Stimulated activated CD8-positive, alpha-beta memory T cell treated with anti-CD3 and anti-CD28 coated beads, Interleukin-12 subunit alpha, Interleukin-12 subunit beta, amount 100 ng/mL, for 24 hours (primary cell): ENCODE measurements at regions not wholly inside any gene's neighbourhood (a gene's known extent, or its start where the extent isn't known, plus 50 kb on each side); places are given as distances from the start of the nearest gene placed in this dataset.
"Not testable (repeated sequence)": the region's sequence is repeated elsewhere in the genome, so short reads cannot be mapped to it uniquely, and the experiment has no call there.

Experiments
- DNase-seq: peaks from one replicate; pipeline ENCODE4 v3.0.0-alpha.2; 2020; ENCODE audit errors: extremely low read depth

GRCh38 chr9:71273613-71274012 is 152.2 kb upstream of the TRPM3 start:
- DNase-seq, result no peak

DNA sequence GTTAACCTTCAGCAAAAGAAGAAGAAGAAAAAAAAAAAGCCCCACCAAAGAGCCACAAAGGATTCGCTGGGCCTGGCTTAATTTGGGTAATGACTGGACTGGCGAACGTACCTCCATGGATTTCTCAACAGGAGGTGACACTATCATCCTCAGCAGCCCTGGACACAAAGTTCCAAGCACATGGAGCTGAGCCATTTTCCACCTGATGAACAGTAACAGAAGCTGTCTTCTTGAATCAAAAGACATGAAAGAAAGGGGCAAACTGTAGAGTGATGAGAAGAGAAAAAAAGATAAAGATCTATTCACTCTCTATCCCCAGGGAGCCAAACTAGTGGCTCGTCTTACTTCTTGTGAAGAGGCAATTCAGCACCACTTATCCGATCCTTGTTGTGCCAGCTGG is 150.2 kb upstream of the TRPM3 start:
- no peak for DNase-seq

GRCh38 chr9:71270554-71270953 is 149.1 kb upstream of the TRPM3 start:
- DNase-seq, result no peak

- no peak for DNase-seq
Observed at GRCh38 chr9:71269859-71270258, 148.4 kb upstream of the TRPM3 start.

GRCh38 chr9:71268871-71269635 is 147.6 kb upstream of the TRPM3 start:
- no peak for DNase-seq

DNA sequence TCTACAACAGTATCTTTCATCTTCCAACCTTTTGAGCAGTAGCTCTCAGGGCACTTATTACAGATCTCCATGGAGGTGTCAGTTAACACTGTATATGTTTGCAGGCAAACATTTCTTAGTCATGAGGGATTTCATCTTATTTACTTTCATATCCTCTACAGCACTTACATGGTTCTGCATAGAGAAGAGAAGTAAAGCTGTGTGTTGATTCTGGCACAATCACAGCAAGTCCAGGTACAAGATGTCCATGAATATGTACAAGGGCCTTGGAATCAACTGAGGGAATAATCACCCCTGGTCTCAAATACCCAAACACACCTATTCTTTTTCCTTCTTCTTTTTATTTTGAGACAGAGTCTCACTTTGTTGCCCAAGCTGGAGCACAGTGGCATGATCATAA is 142.0 kb upstream of the TRPM3 start:
- no peak for DNase-seq

DNA sequence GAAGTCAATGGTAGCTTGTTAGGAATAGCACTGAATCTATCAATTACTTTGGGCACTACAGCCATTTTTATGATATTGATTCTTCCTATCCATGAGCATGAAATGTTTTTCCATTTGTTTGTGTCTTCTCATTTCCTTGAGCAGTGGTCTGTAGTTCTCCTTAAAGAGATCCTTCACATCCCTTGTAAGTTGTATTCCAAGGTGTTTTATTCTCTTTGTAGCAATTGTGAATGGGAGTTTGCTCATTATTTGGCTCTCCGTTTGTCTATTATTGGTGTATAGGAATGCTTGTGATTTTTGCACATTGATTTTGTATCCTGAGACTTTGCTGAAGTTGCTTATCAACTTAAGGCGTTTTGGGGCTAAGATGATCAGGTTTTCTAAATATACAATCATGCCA is 139.0 kb upstream of the TRPM3 start:
- not testable (repeated sequence) for DNase-seq

DNA sequence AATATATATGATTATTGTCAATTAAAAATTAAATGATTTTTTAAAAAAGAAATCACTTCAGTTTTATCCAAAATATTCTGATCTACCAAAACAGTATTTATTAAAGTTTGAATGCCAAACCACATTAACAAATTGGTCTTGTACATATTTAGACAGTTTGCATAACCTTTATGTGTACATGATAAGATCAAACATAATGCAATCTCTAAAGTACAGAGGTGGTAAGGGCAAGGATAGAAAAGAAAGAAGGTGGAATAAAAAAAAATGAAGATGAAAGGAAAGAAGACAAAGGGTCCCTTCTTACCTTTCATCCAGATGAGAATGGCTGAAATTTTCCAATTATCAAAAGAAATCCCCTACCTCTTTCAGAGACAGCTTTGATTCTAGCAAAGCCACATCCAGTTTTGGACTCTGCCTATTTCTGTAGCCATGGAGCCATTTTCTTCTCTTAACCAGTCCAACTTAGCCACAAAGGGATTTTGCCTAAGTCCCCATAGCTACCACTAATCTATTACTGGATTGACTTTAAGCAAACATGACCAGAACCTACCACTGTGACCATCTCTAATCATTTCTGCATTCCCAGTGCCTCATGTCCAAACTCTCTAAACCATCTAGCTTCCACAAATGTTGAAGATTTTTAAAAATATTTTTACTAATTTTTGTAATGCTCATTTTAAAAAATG is 133.3 kb upstream of the TRPM3 start:
- DNase-seq, result no peak

GRCh38 chr9:71253011-71253410 is 131.6 kb upstream of the TRPM3 start:
- no peak for DNase-seq

DNA sequence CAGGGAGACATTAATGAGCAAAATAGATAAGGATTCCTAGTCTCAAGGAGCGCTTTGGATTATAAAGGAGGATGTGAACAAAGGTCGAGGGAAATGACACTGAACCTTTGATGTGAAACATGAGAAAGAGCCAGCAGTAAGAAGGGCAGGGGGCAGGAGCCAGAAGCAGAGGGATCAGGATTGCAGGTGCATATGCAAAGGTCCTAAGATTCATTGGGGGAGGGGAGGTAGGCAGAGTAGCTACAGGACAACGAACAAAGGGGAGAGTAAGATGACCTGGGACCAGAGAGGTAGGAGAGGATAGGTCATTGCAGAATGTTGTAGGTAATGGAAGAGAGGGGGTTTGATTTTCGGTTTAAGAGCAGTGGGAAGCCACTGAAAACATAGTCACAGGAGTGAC is 129.2 kb upstream of the TRPM3 start:
- DNase-seq, result no peak

DNA sequence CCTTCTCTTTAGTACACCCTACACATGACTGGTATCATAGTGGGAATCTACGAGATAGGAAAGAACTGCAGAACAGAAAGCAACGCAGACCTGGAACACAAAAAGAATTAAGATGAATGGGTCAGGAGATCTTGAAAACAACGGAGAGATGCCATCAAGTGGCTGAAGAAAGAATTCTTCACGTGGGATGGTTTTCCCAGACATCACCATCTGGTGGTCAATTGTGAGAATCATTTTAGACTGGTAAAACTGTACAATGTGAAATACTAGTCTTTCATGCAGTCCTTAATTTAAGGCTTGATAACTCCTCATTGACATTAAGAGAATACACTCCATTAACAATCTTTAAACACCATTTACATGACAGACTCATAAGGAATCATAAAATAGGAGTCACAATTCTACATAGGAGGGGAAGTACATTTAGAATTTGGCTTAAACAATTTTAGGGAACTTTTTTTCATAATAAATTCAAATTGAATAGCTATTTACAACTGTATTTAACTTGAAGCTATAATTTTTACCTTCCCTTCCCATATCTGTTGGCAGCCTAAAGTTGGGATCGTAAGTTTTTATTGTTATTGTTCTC is 128.4 kb upstream of the TRPM3 start:
- no peak for DNase-seq

DNA sequence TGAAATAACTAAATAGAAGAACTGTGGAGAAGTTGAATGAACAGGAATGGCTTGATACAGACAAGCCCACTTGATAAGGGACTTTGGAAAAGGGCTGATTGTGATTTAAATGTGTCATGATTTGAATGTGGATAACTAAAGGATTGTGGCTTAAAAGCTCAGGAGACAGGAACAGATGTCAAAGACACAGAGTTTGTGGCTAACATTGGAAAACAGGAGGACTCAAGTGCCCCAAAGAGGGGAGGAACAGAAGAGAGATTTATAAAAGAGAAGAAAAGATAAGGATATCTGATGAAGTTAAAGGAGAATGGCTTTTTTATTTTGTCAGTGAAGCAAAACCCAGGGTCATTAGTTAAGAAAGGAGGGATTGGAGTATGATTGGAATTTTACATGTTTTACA is 124.2 kb upstream of the TRPM3 start:
- no peak for DNase-seq

DNA sequence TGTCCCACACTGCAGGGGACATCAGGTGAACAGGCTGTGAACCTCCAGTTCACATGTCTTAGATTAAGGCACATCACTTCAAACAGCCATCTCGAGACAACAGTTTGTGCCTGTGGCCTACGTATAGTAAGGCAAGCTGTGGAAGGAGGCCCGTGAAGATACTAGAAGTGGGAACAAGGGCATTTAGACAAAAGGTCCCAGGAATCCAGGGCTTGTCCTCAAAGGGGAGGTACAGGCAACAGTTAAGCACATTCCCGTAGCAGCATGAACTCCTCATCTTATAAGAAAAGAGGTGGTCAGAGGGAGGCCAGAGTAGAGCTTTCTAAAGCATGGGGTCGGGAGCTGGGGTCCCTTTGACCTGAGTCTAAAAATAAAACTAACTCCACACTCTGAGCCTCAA is 122.5 kb upstream of the TRPM3 start:
- no peak for DNase-seq

DNA sequence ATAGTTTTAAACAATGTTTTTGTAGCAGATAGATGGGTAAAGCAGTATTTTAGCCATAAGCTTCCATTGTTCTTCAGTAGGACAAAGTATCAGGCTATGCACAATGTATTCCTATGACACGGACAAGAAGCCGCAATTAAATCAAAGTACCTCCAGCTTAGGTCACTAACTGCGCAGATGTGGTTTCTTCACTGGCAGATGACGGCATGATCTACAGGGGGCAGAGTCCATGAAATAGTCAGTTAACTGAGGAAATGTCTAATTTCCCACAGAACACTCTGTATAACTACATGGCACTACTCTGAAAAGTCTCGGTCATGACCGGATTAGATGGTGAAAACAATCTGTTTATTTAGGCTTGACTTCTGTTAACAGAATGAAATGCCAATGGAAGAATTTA is 120.7 kb upstream of the TRPM3 start:
- DNase-seq, result no peak

DNA sequence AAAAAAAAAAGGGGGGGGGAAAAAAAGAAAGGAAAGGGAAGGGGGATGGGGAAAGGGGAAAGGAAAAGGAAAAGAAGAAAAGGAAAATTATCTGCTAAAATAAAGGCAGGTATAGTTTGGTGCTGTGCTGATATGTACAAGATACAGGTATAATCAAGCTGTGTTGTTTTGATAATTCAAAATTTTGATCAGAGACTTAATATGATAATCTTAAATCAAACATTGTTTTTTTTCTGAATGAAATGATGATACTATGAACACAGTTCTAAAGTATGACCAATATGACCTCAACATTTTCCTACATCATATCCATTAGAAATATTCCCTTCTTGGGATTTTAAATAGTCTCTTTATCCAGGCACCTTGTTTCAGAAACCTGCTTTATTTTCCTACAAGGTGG is 115.6 kb upstream of the TRPM3 start:
- no peak for DNase-seq

DNA sequence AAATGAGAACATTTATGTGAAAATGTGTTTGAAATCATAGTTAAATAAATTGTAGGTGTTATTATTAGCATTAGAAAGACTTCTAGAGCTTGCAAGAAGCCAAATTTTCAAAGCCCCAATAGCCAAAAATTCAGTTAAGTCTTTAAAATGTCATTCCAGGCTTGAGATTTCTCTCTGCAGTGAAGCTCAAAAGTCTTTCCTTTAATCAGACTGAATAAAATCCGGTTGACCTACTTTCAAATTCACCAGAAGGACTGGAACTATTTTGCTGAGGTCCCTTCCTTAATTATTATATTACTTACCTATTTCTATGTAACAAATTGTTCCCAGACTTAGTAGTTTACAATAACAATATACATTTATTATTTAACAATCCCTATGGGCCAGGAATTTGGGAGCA is 112.2 kb upstream of the TRPM3 start:
- DNase-seq, result no peak

- DNase-seq, result no peak
Observed at GRCh38 chr9:71223953-71224538, 102.6 kb upstream of the TRPM3 start.

DNA sequence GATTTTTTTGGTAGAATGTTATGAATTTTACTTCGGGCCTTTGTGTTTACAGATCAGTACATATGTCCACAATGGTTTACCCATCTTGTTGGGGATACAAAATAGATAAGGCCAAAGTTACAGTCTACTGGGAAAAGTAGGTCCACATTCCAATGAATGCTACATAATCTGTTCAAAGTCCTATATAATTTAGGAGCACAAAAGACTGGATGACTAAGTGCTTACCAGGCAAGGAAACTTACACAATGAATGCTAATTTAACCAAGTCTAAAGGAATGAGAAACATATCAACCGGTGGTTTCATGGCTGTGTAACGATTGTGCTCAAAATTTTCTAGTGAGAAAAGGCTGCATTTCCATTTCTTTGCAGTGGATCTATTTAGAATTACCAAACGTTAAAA is 97.4 kb upstream of the TRPM3 start:
- DNase-seq, result no peak

GRCh38 chr9:71213633-71214032 is 92.2 kb upstream of the TRPM3 start:
- no peak for DNase-seq

DNA sequence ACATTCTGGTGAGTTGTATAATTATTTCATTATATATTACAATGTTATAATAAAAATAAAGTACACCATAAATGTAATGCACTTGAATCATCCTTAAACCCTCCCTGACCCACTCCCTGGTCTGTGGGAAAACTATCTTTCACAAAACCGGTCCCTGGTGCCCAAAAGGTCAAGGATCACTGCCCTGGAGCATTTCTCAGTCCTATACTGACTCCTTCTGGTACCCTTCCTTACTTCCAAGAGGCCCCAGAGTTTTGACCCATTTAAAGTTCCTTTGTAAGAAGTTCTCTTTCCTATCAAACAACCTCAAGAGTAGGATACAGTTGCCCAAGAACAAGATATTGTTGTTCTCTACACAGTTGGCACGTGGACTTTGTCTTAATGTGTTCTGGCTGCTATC is 88.9 kb upstream of the TRPM3 start:
- DNase-seq, result no peak

DNA sequence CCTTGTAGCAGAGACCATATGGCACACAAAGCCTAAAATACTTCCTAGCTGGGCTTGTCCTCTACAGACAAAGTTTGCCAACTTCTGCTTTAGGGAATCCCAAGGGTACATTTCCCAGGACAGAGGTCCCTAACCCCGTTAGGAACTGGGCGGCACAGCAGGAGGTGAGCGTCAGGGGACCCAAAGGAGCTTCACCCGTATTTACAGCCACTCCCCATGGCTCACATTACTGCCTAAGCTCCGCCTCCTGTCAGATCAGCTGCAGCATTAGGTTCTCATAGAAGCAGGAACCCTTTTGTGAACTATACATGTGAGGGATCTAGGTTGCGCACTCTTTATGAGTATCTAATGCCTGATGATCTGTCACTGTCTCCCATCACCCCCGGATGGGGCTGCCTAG is 88.5 kb upstream of the TRPM3 start:
- no peak for DNase-seq

GRCh38 chr9:71202931-71203330 is 81.5 kb upstream of the TRPM3 start:
- no peak for DNase-seq

GRCh38 chr9:71191708-71192107 is 70.3 kb upstream of the TRPM3 start:
- no peak for DNase-seq
